WTC11 (cell line): ENCODE measurements at regions not wholly inside any gene's neighbourhood (a gene's known extent, or its start where the extent isn't known, plus 50 kb on each side); places are given as distances from the start of the nearest gene placed in this dataset.

Experiments used
- ATAC-seq: fragments of 200-7000 bp; cut with Tn5 transposase; 2 replicates; pipeline ENCODE4 v1.10.0; 2021; ENCODE audit warnings: mild to moderate bottlenecking, moderate library complexity
- CTCF ChIA-PET: fragments of 300-600 bp; sonication (Branson Sonifier 250); formaldehyde crosslinking; loops from one replicate; lab custom pipeline; 2021; ENCODE audit warnings: antibody characterized with exemption; lab: Charles Lee
- POLR2A ChIA-PET: fragments of 350-600 bp; sonication (Branson Sonifier 250); formaldehyde crosslinking; loops from one replicate; lab custom pipeline; 2021; ENCODE audit warnings: antibody characterized with exemption; lab: Charles Lee
- DNase-seq: peaks from one replicate; pipeline ENCODE4 v3.0.0; 2021; ENCODE audit warnings: low spot score
- H3K27ac Mint-ChIP-seq: 2 replicates; pipeline ENCODE4 v1.8.0; 2021; ENCODE audit warnings: mixed read lengths
- H3K27me3 Mint-ChIP-seq: 2 replicates; pipeline ENCODE4 v1.8.0; 2021; ENCODE audit warnings: low read depth, mild to moderate bottlenecking, moderate library complexity, mixed read lengths
- H3K36me3 Mint-ChIP-seq: 2 replicates; pipeline ENCODE4 v1.8.0; 2021; ENCODE audit warnings: mixed read lengths
- H3K4me1 Mint-ChIP-seq: 2 replicates; pipeline ENCODE4 v1.8.0; 2022; ENCODE audit warnings: mixed read lengths
- H3K4me3 Mint-ChIP-seq: 2 replicates; pipeline ENCODE4 v1.8.0; 2021; ENCODE audit warnings: mild to moderate bottlenecking, moderate library complexity, mixed read lengths
- H3K9me3 Mint-ChIP-seq: 2 replicates; pipeline ENCODE4 v1.8.0; 2021; ENCODE audit warnings: mixed read lengths
- ETV6 ChIP-seq: sonication (generic); formaldehyde crosslinking; IDR thresholded peaks from 2 replicates; pipeline ENCODE4 v1.8.1; 2022; ENCODE audit warnings: mild to moderate bottlenecking, missing genetic modification reagents
- HMGA2 ChIP-seq: fragments of 250-450 bp; sonication (Bioruptor Pico); IDR thresholded peaks from 2 replicates; pipeline ENCODE4 v1.4.0; 2021; ENCODE audit warnings: mild to moderate bottlenecking, moderate library complexity
- IRF2 ChIP-seq: sonication (generic); formaldehyde crosslinking; IDR thresholded peaks from 2 replicates; pipeline ENCODE4 v1.8.0; 2022; ENCODE audit warnings: low read depth, missing genetic modification reagents, borderline replicate concordance
- MXD4 ChIP-seq: fragments of 250-450 bp; sonication (Bioruptor Pico); IDR thresholded peaks from 2 replicates; pipeline ENCODE4 v1.8.0; 2021; ENCODE audit warnings: mild to moderate bottlenecking, moderate library complexity, borderline replicate concordance
- NFYB ChIP-seq: sonication (generic); formaldehyde crosslinking; conservative IDR thresholded peaks from 2 replicates; pipeline ENCODE4 v1.8.0; 2022; ENCODE audit warnings: low read depth, missing genetic modification reagents
- PREB ChIP-seq: sonication (generic); formaldehyde crosslinking; IDR thresholded peaks from 2 replicates; pipeline ENCODE4 v1.8.1; 2022; ENCODE audit warnings: mild to moderate bottlenecking, missing genetic modification reagents, moderate library complexity, borderline replicate concordance
- SMAD3 ChIP-seq: sonication (generic); formaldehyde crosslinking; IDR thresholded peaks from 2 replicates; pipeline ENCODE4 v1.8.0; 2022; ENCODE audit warnings: missing genetic modification reagents, mild to moderate bottlenecking, borderline replicate concordance
- STAT6 ChIP-seq: sonication (generic); formaldehyde crosslinking; conservative IDR thresholded peaks from 2 replicates; pipeline ENCODE4 v1.8.1; 2023; ENCODE audit warnings: mild to moderate bottlenecking, low read depth, missing genetic modification reagents, moderate library complexity
- ZNF317 ChIP-seq: sonication (generic); formaldehyde crosslinking; IDR thresholded peaks from 2 replicates; pipeline ENCODE4 v1.8.1; 2023; ENCODE audit warnings: low read depth, mild to moderate bottlenecking, moderate library complexity, missing genetic modification reagents, borderline replicate concordance
- ZNF512 ChIP-seq: sonication (generic); formaldehyde crosslinking; IDR thresholded peaks from 2 replicates; pipeline ENCODE4 v1.8.1; 2022; ENCODE audit warnings: missing genetic modification reagents, borderline replicate concordance
- TF ChIP-seq, protein P1 (sequence below): sonication (generic); formaldehyde crosslinking; IDR thresholded peaks from 2 replicates; pipeline ENCODE4 v1.8.1; 2023; ENCODE audit warnings: mild to moderate bottlenecking, missing genetic modification reagents, moderate library complexity
- TF ChIP-seq, protein P2 (sequence below): sonication (generic); formaldehyde crosslinking; IDR thresholded peaks from 2 replicates; pipeline ENCODE4 v1.8.1; 2023; ENCODE audit warnings: mild to moderate bottlenecking, missing genetic modification reagents

DNA sequence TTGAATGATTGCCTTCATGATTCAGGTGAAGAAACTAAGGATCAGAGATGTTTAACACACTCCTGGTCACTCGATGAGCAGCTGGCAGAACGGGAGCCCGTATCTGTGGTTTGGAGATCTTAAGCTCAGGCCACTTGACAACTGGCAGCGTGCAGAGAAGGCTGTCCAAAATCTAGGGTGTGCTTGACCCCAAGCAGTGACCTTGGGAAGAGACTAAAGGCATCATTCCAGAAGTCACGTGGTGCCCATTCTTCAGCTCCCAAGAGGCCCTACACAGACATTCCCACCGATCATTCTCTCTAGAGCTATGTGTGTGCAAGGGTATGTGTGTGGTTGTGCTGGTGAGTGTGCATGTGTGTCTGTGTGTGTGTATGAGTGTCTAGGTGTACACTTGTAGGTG lies 493.8 kb downstream of the TCERG1L start (continued):
- no peak for TF ChIP-seq IRF2 (CRISPR knock-in tag)
- TF ChIP-seq, all 79 proteins: peak for 0

- H3K27me3 Mint-ChIP-seq: no peaks in the 10 kb centered on the region; the same call in none of the 2 replicates
- ChIA-PET POLR2A (no interaction called here), CTCF (no interaction called here)
- peaks cover 73% of the 10 kb centered on the region for H3K9me3 Mint-ChIP-seq
- no peaks in the 10 kb centered on the region for H3K4me1 Mint-ChIP-seq
- TF ChIP-seq ETV6 (CRISPR knock-in tag) (no peak), SMAD3 (CRISPR knock-in tag) (no peak), MXD4 (CRISPR knock-in tag) (no peak), ZNF512 (CRISPR knock-in tag) (no peak), PREB (CRISPR knock-in tag) (no peak), STAT6 (CRISPR knock-in tag) (no peak), ZNF317 (CRISPR knock-in tag) (no peak)
- TF ChIP-seq, protein P1, sequence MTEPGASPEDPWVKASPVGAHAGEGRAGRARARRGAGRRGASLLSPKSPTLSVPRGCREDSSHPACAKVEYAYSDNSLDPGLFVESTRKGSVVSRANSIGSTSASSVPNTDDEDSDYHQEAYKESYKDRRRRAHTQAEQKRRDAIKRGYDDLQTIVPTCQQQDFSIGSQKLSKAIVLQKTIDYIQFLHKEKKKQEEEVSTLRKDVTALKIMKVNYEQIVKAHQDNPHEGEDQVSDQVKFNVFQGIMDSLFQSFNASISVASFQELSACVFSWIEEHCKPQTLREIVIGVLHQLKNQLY (CRISPR knock-in tag): no peak
- TF ChIP-seq, protein P2, sequence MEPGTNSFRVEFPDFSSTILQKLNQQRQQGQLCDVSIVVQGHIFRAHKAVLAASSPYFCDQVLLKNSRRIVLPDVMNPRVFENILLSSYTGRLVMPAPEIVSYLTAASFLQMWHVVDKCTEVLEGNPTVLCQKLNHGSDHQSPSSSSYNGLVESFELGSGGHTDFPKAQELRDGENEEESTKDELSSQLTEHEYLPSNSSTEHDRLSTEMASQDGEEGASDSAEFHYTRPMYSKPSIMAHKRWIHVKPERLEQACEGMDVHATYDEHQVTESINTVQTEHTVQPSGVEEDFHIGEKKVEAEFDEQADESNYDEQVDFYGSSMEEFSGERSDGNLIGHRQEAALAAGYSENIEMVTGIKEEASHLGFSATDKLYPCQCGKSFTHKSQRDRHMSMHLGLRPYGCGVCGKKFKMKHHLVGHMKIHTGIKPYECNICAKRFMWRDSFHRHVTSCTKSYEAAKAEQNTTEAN (CRISPR knock-in tag): no peak
- TF ChIP-seq, all 79 proteins: peak for 0
- Mint-ChIP-seq H3K36me3 (peaks cover 64% of the 10 kb centered on the region), H3K27ac (no peak overlapping the region), H3K4me3 (no peak overlapping the region)
- no peak for ATAC-seq
- no peak for DNase-seq
Observed at GRCh38 chr10:130820880-130821482, 490.5 kb downstream of the TCERG1L start.

- peaks cover 58% of the 10 kb centered on the region for H3K36me3 Mint-ChIP-seq
- POLR2A ChIA-PET: no interaction called here
- H3K9me3 Mint-ChIP-seq: peaks cover 78% of the 10 kb centered on the region
- no peaks in the 10 kb centered on the region; the same call in none of the 2 replicates for H3K27me3 Mint-ChIP-seq
- H3K27ac Mint-ChIP-seq: no peak overlapping the region
- no peak for ATAC-seq
- CTCF ChIA-PET: no interaction called here
- no peak for TF ChIP-seq HMGA2 (CRISPR knock-in tag)
- TF ChIP-seq NFYB: no peak
- no peak for TF ChIP-seq MXD4 (CRISPR knock-in tag)
- TF ChIP-seq IRF2 (CRISPR knock-in tag): no peak
- TF ChIP-seq, all 79 proteins: peak for 0
- H3K4me1 Mint-ChIP-seq: no peaks in the 10 kb centered on the region
- no peak for DNase-seq
- no peak overlapping the region for H3K4me3 Mint-ChIP-seq
Observed at GRCh38 chr10:130824230-130825014, 487.1 kb downstream of the TCERG1L start.
